GM23338 (cell line): ENCODE measurements at regions not wholly inside any gene's neighbourhood (a gene's known extent, or its start where the extent isn't known, plus 50 kb on each side); places are given as distances from the start of the nearest gene placed in this dataset.

Source experiments
- ATAC-seq: fragments of 200-7000 bp; cut with Tn5 transposase; 3 replicates; pipeline ENCODE4 v1.9.1; 2020
- DNase-seq: peaks from one replicate; pipeline ENCODE4 v3.0.0-alpha.2; 2015; ENCODE audit warnings: low spot score
- H2AFZ ChIP-seq: fragments of 200-600 bp; sonication (generic); 2 replicates; pipeline ENCODE4 v1.8.0; 2016; ENCODE audit warnings: antibody characterized with exemption, mild to moderate bottlenecking, moderate library complexity
- H3F3A ChIP-seq: fragments of 200-600 bp; sonication (generic); replicated peaks from 2 replicates; pipeline ENCODE4 v1.8.0; 2017; ENCODE audit warnings: antibody characterized with exemption, mixed run types, low read depth
- H3K27ac ChIP-seq: fragments of 200-600 bp; sonication (generic); 2 replicates; pipeline ENCODE4 v1.6.1; 2016; ENCODE audit warnings: low read depth
- H3K27me3 ChIP-seq: fragments of 200-600 bp; sonication (generic); 2 replicates; pipeline ENCODE4 v1.8.0; 2016; ENCODE audit warnings: mild to moderate bottlenecking, mixed run types, moderate library complexity; ENCODE audit not compliant: insufficient read depth
- H3K36me3 ChIP-seq: fragments of 200-600 bp; sonication (generic); 2 replicates; pipeline ENCODE4 v1.8.0; 2016; ENCODE audit warnings: mild to moderate bottlenecking; ENCODE audit not compliant: insufficient read depth
- H3K4me1 ChIP-seq: fragments of 200-600 bp; sonication (generic); 2 replicates; pipeline ENCODE4 v1.8.0; 2016; ENCODE audit warnings: mild to moderate bottlenecking, moderate library complexity; ENCODE audit not compliant: insufficient read depth
- H3K4me2 ChIP-seq: fragments of 200-600 bp; sonication (generic); 2 replicates; pipeline ENCODE4 v1.7.1; 2017; ENCODE audit warnings: mixed run types
- H3K4me3 ChIP-seq: fragments of 200-600 bp; sonication (generic); 2 replicates; pipeline ENCODE4 v1.6.1; 2016; ENCODE audit warnings: mixed run types
- H3K79me2 ChIP-seq: fragments of 200-600 bp; sonication (generic); replicated peaks from 2 replicates; pipeline ENCODE4 v1.8.0; 2017; ENCODE audit warnings: mild to moderate bottlenecking; ENCODE audit not compliant: insufficient read depth
- H3K9me2 ChIP-seq: fragments of 200-600 bp; sonication (generic); 2 replicates; pipeline ENCODE4 v1.8.0; 2017; ENCODE audit not compliant: insufficient read depth
- H4K20me1 ChIP-seq: fragments of 200-600 bp; sonication (generic); replicated peaks from 2 replicates; pipeline ENCODE4 v1.8.0; 2017; ENCODE audit warnings: mild to moderate bottlenecking; ENCODE audit not compliant: insufficient read depth
- H3K27ac Mint-ChIP-seq: 2 replicates; pipeline ENCODE4 v1.8.0; 2020; ENCODE audit warnings: inconsistent platforms, mild to moderate bottlenecking, moderate library complexity, mixed read lengths
- H3K27me3 Mint-ChIP-seq: 3 replicates; pipeline ENCODE4 v1.8.0; 2022; ENCODE audit warnings: low read depth, mild to moderate bottlenecking, moderate library complexity, mixed read lengths, inconsistent platforms; ENCODE audit not compliant: insufficient read depth, poor library complexity
- H3K36me3 Mint-ChIP-seq: 3 replicates; pipeline ENCODE4 v1.8.0; 2021; ENCODE audit warnings: low read depth, mild to moderate bottlenecking, inconsistent platforms, moderate library complexity, mixed read lengths
- H3K4me1 Mint-ChIP-seq: 3 replicates; pipeline ENCODE4 v1.8.0; 2020; ENCODE audit warnings: mild to moderate bottlenecking, inconsistent platforms, mixed read lengths
- H3K4me3 Mint-ChIP-seq: 3 replicates; pipeline ENCODE4 v1.8.0; 2021; ENCODE audit warnings: moderate library complexity, mild to moderate bottlenecking, inconsistent platforms, mixed read lengths
- H3K9me3 Mint-ChIP-seq: 3 replicates; pipeline ENCODE4 v1.8.0; 2020; ENCODE audit warnings: moderate library complexity, mild to moderate bottlenecking, inconsistent platforms, mixed read lengths
- CREB1 ChIP-seq: fragments of 250-450 bp; sonication (Bioruptor Pico); IDR thresholded peaks from 2 replicates; pipeline ENCODE4 v1.5.0; 2020; ENCODE audit warnings: low read depth, mild to moderate bottlenecking, moderate library complexity
- JUNB ChIP-seq: IDR thresholded peaks from one replicate; pipeline ENCODE4 v1.6.1; 2016; ENCODE audit warnings: antibody characterized with exemption; ENCODE audit not compliant: unreplicated experiment
- POLR2AphosphoS5 ChIP-seq: IDR thresholded peaks from 2 replicates; pipeline ENCODE4 v1.6.1; 2016; ENCODE audit warnings: antibody characterized with exemption, low read depth
- STAT1 ChIP-seq: IDR thresholded peaks from one replicate; pipeline ENCODE4 v1.6.1; 2016; ENCODE audit warnings: antibody characterized with exemption; ENCODE audit not compliant: unreplicated experiment
- TF ChIP-seq, protein P1 (sequence below), 2 experiments: fragments of 200-600 bp in 1 of 2; sonication (generic) in 1 of 2; conservative IDR thresholded peaks; 2 replicates each; pipeline versions ENCODE4 v1.5.1 to v1.6.1; 2016 to 2017; ENCODE audit warnings: antibody characterized with exemption in 2 of 2, low read depth in 2 of 2, mild to moderate bottlenecking in 2 of 2, moderate library complexity in 1 of 2
- TF ChIP-seq, protein P2 (sequence below): fragments of 250-450 bp; sonication (Bioruptor Pico); IDR thresholded peaks from 2 replicates; pipeline ENCODE4 v1.5.0; 2020; ENCODE audit warnings: mild to moderate bottlenecking, moderate library complexity

DNA sequence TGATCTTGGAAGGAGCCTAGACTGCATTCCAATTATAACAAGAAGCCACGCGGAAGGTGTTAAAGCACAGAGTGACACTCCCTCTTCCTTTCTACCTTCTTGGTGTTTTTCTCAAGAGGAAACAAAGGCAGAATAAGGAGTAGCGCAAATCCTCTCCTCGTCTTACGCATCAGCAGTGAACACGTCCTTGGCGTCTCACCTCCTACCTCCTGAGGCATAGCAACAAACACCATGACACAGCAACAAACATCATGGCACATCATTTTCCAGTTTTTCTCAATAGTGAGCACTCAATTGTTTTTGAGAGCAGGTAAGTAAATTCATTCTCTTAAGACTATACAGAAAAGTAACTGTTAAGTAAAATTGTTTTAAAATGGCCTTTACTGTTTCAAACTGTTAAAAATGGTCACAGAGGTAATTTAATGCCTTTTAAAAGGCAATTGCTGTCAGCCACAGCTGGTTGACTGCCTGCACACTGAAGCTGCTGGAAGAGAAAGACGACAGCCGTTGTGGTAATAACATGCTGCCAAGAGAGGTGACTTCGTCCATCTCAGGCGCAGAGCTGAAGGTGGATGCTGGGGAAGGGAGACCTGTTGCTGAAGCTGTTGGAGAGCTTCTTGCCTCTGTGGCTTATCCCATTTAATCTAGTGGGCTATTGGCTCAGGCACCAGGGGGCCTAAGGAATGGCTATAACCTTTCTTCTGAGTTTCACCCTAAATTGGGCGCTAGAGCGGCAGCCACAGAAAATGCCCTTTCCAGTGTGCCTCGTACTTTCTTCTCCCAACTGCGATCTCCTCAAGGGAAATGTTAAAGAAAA, 703.7 kb downstream of the UQCRFS1 start:
- Histone ChIP-seq H3K27me3 (no peaks in the 10 kb centered on the region), H3K4me2 (no peak overlapping the region), H4K20me1 (no peaks in the 10 kb centered on the region), H3K27ac (no peak overlapping the region), H3K36me3 (no peaks in the 10 kb centered on the region), H3K79me2 (no peaks in the 10 kb centered on the region), H2AFZ (peak overlapping the region; percentile 28; the same call in 1 of the 2 replicates), H3F3A (no peaks in the 10 kb centered on the region), H3K9me2 (peaks cover 4% of the 10 kb centered on the region; the same call in 1 of the 2 replicates), H3K4me3 (no peak overlapping the region), H3K4me1 (0 out of 2 replicates have a peak, but pooled peaks cover 4% of the 10 kb centered on the region)
- no peak for DNase-seq
- no peak for ATAC-seq
- no peak overlapping the region for H3K4me3 Mint-ChIP-seq
- peaks cover 4% of the 10 kb centered on the region for H3K27me3 Mint-ChIP-seq
- TF ChIP-seq, protein P1, sequence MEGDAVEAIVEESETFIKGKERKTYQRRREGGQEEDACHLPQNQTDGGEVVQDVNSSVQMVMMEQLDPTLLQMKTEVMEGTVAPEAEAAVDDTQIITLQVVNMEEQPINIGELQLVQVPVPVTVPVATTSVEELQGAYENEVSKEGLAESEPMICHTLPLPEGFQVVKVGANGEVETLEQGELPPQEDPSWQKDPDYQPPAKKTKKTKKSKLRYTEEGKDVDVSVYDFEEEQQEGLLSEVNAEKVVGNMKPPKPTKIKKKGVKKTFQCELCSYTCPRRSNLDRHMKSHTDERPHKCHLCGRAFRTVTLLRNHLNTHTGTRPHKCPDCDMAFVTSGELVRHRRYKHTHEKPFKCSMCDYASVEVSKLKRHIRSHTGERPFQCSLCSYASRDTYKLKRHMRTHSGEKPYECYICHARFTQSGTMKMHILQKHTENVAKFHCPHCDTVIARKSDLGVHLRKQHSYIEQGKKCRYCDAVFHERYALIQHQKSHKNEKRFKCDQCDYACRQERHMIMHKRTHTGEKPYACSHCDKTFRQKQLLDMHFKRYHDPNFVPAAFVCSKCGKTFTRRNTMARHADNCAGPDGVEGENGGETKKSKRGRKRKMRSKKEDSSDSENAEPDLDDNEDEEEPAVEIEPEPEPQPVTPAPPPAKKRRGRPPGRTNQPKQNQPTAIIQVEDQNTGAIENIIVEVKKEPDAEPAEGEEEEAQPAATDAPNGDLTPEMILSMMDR (conservative IDR thresholded peaks at IDR 0.05; ENCODE audit: low read depth in 2 of 2): no peak
- no peaks in the 10 kb centered on the region; the same call in 2 of the 3 replicates for H3K9me3 Mint-ChIP-seq
- H3K27ac Mint-ChIP-seq: no peak overlapping the region
- H3K36me3 Mint-ChIP-seq: no peaks in the 10 kb centered on the region
- peaks cover 6% of the 10 kb centered on the region; the same call in 2 of the 3 replicates for H3K4me1 Mint-ChIP-seq

DNA sequence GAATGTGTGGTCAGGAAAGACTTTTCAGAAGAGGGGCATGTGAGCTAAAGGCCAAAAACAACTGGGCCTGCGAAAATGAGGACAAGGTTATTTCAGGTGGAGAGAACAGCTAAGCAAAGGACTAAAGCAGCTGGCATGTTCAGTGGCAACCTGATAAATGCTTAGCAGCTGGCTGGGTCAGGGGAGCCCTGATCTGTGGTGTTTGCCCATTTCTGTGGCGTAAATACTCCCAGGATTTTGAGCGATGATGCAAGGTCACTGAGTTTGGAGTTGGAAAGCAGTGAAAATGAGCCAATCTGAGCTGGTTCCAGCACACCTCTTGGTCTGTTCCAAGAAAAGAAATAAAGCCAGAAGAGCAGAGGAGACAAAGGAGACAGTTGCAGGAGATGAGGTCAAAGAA, 704.3 kb downstream of the UQCRFS1 start:
- H3K27ac ChIP-seq: no peak overlapping the region
- H3K4me3 ChIP-seq: no peak overlapping the region
- H2AFZ ChIP-seq: peak overlapping the region; percentile 28; the same call in 1 of the 2 replicates
- no peaks in the 10 kb centered on the region for H4K20me1 ChIP-seq
- Mint-ChIP-seq H3K27me3 (peaks cover 4% of the 10 kb centered on the region), H3K36me3 (no peaks in the 10 kb centered on the region), H3K27ac (no peak overlapping the region), H3K9me3 (no peaks in the 10 kb centered on the region; the same call in 2 of the 3 replicates), H3K4me1 (peaks cover 11% of the 10 kb centered on the region; the same call in 2 of the 3 replicates), H3K4me3 (no peak overlapping the region)
- no peak overlapping the region for H3K4me2 ChIP-seq
- H3K36me3 ChIP-seq: no peaks in the 10 kb centered on the region
- peaks cover 4% of the 10 kb centered on the region; the same call in 1 of the 2 replicates for H3K9me2 ChIP-seq
- DNase-seq (no peak), ATAC-seq (no peak)
- H3K79me2 ChIP-seq: no peaks in the 10 kb centered on the region
- H3F3A ChIP-seq: no peaks in the 10 kb centered on the region
- H3K27me3 ChIP-seq: no peaks in the 10 kb centered on the region
- H3K4me1 ChIP-seq: peaks cover 4% of the 10 kb centered on the region; the same call in 1 of the 2 replicates
- TF ChIP-seq, protein P1 (conservative IDR thresholded peaks at IDR 0.05; ENCODE audit: low read depth in 2 of 2): no peak
- TF ChIP-seq JUNB (no peak), POLR2AphosphoS5 (no peak), CREB1 (no peak), STAT1 (no peak)
- TF ChIP-seq, protein P2, sequence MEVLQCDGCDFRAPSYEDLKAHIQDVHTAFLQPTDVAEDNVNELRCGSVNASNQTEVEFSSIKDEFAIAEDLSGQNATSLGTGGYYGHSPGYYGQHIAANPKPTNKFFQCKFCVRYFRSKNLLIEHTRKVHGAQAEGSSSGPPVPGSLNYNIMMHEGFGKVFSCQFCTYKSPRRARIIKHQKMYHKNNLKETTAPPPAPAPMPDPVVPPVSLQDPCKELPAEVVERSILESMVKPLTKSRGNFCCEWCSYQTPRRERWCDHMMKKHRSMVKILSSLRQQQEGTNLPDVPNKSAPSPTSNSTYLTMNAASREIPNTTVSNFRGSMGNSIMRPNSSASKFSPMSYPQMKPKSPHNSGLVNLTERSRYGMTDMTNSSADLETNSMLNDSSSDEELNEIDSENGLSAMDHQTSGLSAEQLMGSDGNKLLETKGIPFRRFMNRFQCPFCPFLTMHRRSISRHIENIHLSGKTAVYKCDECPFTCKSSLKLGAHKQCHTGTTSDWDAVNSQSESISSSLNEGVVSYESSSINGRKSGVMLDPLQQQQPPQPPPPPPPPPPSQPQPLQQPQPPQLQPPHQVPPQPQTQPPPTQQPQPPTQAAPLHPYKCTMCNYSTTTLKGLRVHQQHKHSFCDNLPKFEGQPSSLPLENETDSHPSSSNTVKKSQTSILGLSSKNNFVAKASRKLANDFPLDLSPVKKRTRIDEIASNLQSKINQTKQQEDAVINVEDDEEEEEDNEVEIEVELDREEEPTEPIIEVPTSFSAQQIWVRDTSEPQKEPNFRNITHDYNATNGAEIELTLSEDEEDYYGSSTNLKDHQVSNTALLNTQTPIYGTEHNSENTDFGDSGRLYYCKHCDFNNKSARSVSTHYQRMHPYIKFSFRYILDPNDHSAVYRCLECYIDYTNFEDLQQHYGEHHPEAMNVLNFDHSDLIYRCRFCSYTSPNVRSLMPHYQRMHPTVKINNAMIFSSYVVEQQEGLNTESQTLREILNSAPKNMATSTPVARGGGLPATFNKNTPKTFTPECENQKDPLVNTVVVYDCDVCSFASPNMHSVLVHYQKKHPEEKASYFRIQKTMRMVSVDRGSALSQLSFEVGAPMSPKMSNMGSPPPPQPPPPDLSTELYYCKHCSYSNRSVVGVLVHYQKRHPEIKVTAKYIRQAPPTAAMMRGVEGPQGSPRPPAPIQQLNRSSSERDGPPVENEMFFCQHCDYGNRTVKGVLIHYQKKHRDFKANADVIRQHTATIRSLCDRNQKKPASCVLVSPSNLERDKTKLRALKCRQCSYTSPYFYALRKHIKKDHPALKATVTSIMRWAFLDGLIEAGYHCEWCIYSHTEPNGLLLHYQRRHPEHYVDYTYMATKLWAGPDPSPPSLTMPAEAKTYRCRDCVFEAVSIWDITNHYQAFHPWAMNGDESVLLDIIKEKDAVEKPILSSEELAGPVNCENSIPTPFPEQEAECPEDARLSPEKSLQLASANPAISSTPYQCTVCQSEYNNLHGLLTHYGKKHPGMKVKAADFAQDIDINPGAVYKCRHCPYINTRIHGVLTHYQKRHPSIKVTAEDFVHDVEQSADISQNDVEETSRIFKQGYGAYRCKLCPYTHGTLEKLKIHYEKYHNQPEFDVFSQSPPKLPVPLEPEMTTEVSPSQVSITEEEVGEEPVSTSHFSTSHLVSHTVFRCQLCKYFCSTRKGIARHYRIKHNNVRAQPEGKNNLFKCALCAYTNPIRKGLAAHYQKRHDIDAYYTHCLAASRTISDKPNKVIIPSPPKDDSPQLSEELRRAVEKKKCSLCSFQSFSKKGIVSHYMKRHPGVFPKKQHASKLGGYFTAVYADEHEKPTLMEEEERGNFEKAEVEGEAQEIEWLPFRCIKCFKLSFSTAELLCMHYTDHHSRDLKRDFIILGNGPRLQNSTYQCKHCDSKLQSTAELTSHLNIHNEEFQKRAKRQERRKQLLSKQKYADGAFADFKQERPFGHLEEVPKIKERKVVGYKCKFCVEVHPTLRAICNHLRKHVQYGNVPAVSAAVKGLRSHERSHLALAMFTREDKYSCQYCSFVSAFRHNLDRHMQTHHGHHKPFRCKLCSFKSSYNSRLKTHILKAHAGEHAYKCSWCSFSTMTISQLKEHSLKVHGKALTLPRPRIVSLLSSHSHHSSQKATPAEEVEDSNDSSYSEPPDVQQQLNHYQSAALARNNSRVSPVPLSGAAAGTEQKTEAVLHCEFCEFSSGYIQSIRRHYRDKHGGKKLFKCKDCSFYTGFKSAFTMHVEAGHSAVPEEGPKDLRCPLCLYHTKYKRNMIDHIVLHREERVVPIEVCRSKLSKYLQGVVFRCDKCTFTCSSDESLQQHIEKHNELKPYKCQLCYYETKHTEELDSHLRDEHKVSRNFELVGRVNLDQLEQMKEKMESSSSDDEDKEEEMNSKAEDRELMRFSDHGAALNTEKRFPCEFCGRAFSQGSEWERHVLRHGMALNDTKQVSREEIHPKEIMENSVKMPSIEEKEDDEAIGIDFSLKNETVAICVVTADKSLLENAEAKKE (CRISPR knock-in tag): no peak
